Astrocyte (in vitro differentiated cells and primary cell): ENCODE measurements at regions not wholly inside any gene's neighbourhood (a gene's known extent, or its start where the extent isn't known, plus 50 kb on each side); places are given as distances from the start of the nearest gene placed in this dataset.
A peak's percentile ranks its signal among the peaks of the same experiment; 100 is the strongest.

ENCODE experiments used
- DNase-seq: peaks from one replicate; pipeline ENCODE4 v3.0.0-alpha.2; 2010; ENCODE audit warnings: low read depth
- FAIRE-seq: peaks from 2 replicates; lab custom pipeline; 2011; peaks lifted over from hg19 to GRCh38; lab: Jason Lieb, UNC
- H2AFZ ChIP-seq: 2 replicates; pipeline ENCODE4 v1.6.0; 2012; ENCODE audit warnings: low read depth, low read length, inconsistent platforms
- H3K27ac ChIP-seq: 2 replicates; pipeline ENCODE4 v1.5.1; 2011; ENCODE audit warnings: low read depth, low read length, inconsistent platforms
- H3K27me3 ChIP-seq: 2 replicates; pipeline ENCODE4 v1.6.0; 2011; ENCODE audit warnings: low read length, inconsistent platforms; ENCODE audit not compliant: insufficient read depth
- H3K36me3 ChIP-seq: 2 replicates; pipeline ENCODE4 v1.5.1; 2011; ENCODE audit warnings: low read length, inconsistent platforms; ENCODE audit not compliant: insufficient read depth
- H3K4me1 ChIP-seq: 2 replicates; pipeline ENCODE4 v1.5.1; 2011; ENCODE audit warnings: low read length, inconsistent platforms; ENCODE audit not compliant: insufficient read depth
- H3K4me2 ChIP-seq: 2 replicates; pipeline ENCODE4 v1.6.0; 2012; ENCODE audit warnings: low read length, inconsistent platforms
- H3K4me3 ChIP-seq: 2 replicates; pipeline ENCODE4 v1.5.1; 2011; ENCODE audit warnings: low read depth, mild to moderate bottlenecking, low read length, inconsistent platforms; ENCODE audit not compliant: insufficient read depth
- H3K79me2 ChIP-seq: 2 replicates; pipeline ENCODE4 v1.6.0; 2012; ENCODE audit warnings: mild to moderate bottlenecking, low read length, inconsistent platforms; ENCODE audit not compliant: insufficient read depth
- H3K9ac ChIP-seq: 2 replicates; pipeline ENCODE4 v1.6.0; 2012; ENCODE audit warnings: mild to moderate bottlenecking, low read length, inconsistent platforms
- H3K9me3 ChIP-seq: 2 replicates; pipeline ENCODE4 v1.5.1; 2012; ENCODE audit warnings: low read depth, mild to moderate bottlenecking, low read length, inconsistent platforms; ENCODE audit not compliant: insufficient read depth
- H4K20me1 ChIP-seq: 2 replicates; pipeline ENCODE4 v1.6.0; 2012; ENCODE audit warnings: low read length, inconsistent platforms; ENCODE audit not compliant: insufficient read depth
- H3K27ac Mint-ChIP-seq: one replicate; pipeline ENCODE4 v1.8.0; 2021; ENCODE audit warnings: mild to moderate bottlenecking, mixed read lengths; ENCODE audit not compliant: unreplicated experiment
- H3K27me3 Mint-ChIP-seq: one replicate; pipeline ENCODE4 v1.8.0; 2021; ENCODE audit warnings: low read depth, mixed read lengths; ENCODE audit not compliant: unreplicated experiment
- H3K36me3 Mint-ChIP-seq: one replicate; pipeline ENCODE4 v1.8.0; 2021; ENCODE audit warnings: low read depth, mixed read lengths; ENCODE audit not compliant: unreplicated experiment
- H3K4me1 Mint-ChIP-seq: one replicate; pipeline ENCODE4 v1.8.0; 2021; ENCODE audit warnings: low read depth, mixed read lengths; ENCODE audit not compliant: unreplicated experiment
- H3K4me3 Mint-ChIP-seq: one replicate; pipeline ENCODE4 v1.8.0; 2021; ENCODE audit warnings: mild to moderate bottlenecking, moderate library complexity, mixed read lengths; ENCODE audit not compliant: unreplicated experiment
- H3K9me3 Mint-ChIP-seq: one replicate; pipeline ENCODE4 v1.8.0; 2021; ENCODE audit warnings: mild to moderate bottlenecking, mixed read lengths; ENCODE audit not compliant: unreplicated experiment
- EZH2 ChIP-seq: IDR thresholded peaks from 2 replicates; pipeline ENCODE4 v1.6.1; 2012; ENCODE audit warnings: mild to moderate bottlenecking, low read length, inconsistent platforms; ENCODE audit not compliant: insufficient read depth
- TF ChIP-seq, protein P1 (sequence below): IDR thresholded peaks from 2 replicates; pipeline ENCODE4 v1.5.1; 2011; ENCODE audit warnings: low read depth, mild to moderate bottlenecking, inconsistent platforms, low read length, moderate library complexity; ENCODE audit not compliant: insufficient read depth

GRCh38 chr3:82208002-82208710 lies 446.7 kb upstream of the GBE1 start:
- Mint-ChIP-seq H3K36me3 (no peaks in the 10 kb centered on the region), H3K9me3 (peaks cover 2% of the 10 kb centered on the region), H3K27ac (peak overlapping the region; percentile 8), H3K4me3 (no peak overlapping the region), H3K27me3 (no peaks in the 10 kb centered on the region), H3K4me1 (peaks cover 4% of the 10 kb centered on the region)
- TF ChIP-seq, protein P1, sequence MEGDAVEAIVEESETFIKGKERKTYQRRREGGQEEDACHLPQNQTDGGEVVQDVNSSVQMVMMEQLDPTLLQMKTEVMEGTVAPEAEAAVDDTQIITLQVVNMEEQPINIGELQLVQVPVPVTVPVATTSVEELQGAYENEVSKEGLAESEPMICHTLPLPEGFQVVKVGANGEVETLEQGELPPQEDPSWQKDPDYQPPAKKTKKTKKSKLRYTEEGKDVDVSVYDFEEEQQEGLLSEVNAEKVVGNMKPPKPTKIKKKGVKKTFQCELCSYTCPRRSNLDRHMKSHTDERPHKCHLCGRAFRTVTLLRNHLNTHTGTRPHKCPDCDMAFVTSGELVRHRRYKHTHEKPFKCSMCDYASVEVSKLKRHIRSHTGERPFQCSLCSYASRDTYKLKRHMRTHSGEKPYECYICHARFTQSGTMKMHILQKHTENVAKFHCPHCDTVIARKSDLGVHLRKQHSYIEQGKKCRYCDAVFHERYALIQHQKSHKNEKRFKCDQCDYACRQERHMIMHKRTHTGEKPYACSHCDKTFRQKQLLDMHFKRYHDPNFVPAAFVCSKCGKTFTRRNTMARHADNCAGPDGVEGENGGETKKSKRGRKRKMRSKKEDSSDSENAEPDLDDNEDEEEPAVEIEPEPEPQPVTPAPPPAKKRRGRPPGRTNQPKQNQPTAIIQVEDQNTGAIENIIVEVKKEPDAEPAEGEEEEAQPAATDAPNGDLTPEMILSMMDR, result no peak
- no peak for TF ChIP-seq EZH2
- H3K4me1 ChIP-seq, result no peaks in the 10 kb centered on the region
- H3K4me3 ChIP-seq, result no peak overlapping the region
- no peak overlapping the region for H3K27ac ChIP-seq
- DNase-seq (no peak), FAIRE-seq (no peak)
- H3K79me2 ChIP-seq, result no peaks in the 10 kb centered on the region
- H3K4me2 ChIP-seq, result no peak overlapping the region
- H3K9me3 ChIP-seq, result no peaks in the 10 kb centered on the region
- H4K20me1 ChIP-seq, result no peaks in the 10 kb centered on the region
- no peaks in the 10 kb centered on the region for H3K27me3 ChIP-seq
- no peaks in the 10 kb centered on the region for H3K36me3 ChIP-seq
- H2AFZ ChIP-seq, result no peak overlapping the region
- no peak overlapping the region for H3K9ac ChIP-seq

GRCh38 chr3:82202269-82202668 lies 440.8 kb upstream of the GBE1 start:
- no peak for FAIRE-seq

DNA sequence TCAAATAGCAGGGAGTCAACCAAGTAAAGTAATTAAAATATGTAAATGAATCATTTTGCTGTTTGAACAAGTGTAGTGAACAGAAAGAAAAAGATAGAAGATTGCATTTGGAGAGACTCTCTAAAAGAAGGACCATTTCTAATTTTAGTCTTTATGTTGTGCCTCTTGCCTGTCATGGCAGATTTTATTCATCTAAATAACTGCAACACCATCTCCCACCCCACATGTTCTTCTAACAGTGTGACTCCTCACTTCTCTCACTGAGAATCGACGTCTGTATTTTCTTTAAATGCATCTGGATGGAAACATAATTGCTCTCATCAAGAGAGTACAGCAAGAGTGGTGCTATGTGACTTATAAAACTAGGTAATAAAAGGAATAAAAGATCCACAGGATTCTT lies 439.9 kb upstream of the GBE1 start:
- no peak for TF ChIP-seq EZH2
- TF ChIP-seq, protein P1, result no peak
- H3K4me3 Mint-ChIP-seq, result no peak overlapping the region
- H3K4me1 ChIP-seq, result no peaks in the 10 kb centered on the region
- H2AFZ ChIP-seq, result no peak overlapping the region
- no peaks in the 10 kb centered on the region for H3K4me1 Mint-ChIP-seq
- H3K9ac ChIP-seq, result no peak overlapping the region
- H3K27ac Mint-ChIP-seq, result no peak overlapping the region
- no peaks in the 10 kb centered on the region for H3K36me3 Mint-ChIP-seq
- no peaks in the 10 kb centered on the region for H4K20me1 ChIP-seq
- H3K27me3 ChIP-seq, result no peaks in the 10 kb centered on the region
- FAIRE-seq, result no peak
- H3K79me2 ChIP-seq, result no peaks in the 10 kb centered on the region
- no peak overlapping the region for H3K4me2 ChIP-seq
- no peak for DNase-seq
- no peak overlapping the region for H3K4me3 ChIP-seq
- H3K27me3 Mint-ChIP-seq, result no peaks in the 10 kb centered on the region
- H3K27ac ChIP-seq, result no peak overlapping the region
- H3K36me3 ChIP-seq, result no peaks in the 10 kb centered on the region
- peaks cover 2% of the 10 kb centered on the region for H3K9me3 Mint-ChIP-seq
- no peaks in the 10 kb centered on the region for H3K9me3 ChIP-seq

More at GRCh38 chr3:82202269-82202668, 440.8 kb upstream of the GBE1 start:
- H3K79me2 ChIP-seq, result no peaks in the 10 kb centered on the region
- no peaks in the 10 kb centered on the region for H3K27me3 Mint-ChIP-seq
- no peak overlapping the region for H3K27ac ChIP-seq
- TF ChIP-seq EZH2, result no peak
- TF ChIP-seq, protein P1, result no peak
- H2AFZ ChIP-seq, result no peak overlapping the region
- no peaks in the 10 kb centered on the region for H3K36me3 Mint-ChIP-seq
- no peaks in the 10 kb centered on the region for H3K36me3 ChIP-seq
- no peaks in the 10 kb centered on the region for H3K4me1 Mint-ChIP-seq
- no peaks in the 10 kb centered on the region for H3K4me1 ChIP-seq
- peaks cover 2% of the 10 kb centered on the region for H3K9me3 Mint-ChIP-seq
- no peaks in the 10 kb centered on the region for H4K20me1 ChIP-seq
- no peak overlapping the region for H3K4me3 Mint-ChIP-seq
- H3K27ac Mint-ChIP-seq, result no peak overlapping the region
- no peak overlapping the region for H3K4me3 ChIP-seq
- H3K27me3 ChIP-seq, result no peaks in the 10 kb centered on the region
- no peak for DNase-seq
- H3K4me2 ChIP-seq, result no peak overlapping the region
- H3K9ac ChIP-seq, result no peak overlapping the region
- H3K9me3 ChIP-seq, result no peaks in the 10 kb centered on the region
